ENCODE measurements at regions not wholly inside any gene's neighbourhood (a gene's known extent, or its start where the extent isn't known, plus 50 kb on each side); places are given as distances from the start of the nearest gene placed in this dataset.

DNA sequence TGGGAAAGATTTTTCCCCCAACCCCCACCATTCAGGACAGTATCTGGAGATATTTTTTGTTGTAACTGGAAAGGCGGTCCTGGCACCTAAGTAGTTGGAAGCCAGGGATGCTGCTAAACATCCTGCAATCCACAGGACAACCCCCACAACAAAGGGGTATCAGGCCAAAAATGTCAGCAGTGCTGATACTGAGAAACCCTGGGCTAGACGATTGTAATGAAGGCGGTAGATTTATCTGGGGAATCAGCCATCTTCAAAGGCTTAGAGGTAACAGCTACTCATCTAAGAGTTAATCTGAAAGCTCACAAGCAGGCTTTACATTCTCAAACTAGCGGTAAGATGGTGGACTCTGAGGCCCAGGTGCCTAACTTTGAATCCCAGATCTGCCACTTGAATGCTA, 59.0 kb upstream of the NMUR2 start:
- Histone ChIP-seq H3K79me2 (ENCODE audit: control insufficient read depth in 1 of 2, insufficient read depth in 2 of 2, low read length in 2 of 2) (no peaks in the 10 kb centered on the region), H2BK15ac (ENCODE audit: low read length) (no peak overlapping the region), H3K14ac (ENCODE audit: insufficient read length) (no peak overlapping the region), H3K9me3 (ENCODE audit: insufficient read depth in 2 of 2, low read depth in 1 of 2, low read length in 1 of 2) (no peaks in the 10 kb centered on the region), H3K4me2 (ENCODE audit: insufficient read depth in 1 of 2, low read depth in 2 of 2, low read length in 2 of 2) (no peak overlapping the region), H3K27me3 (replicated peaks in 1 of 4; ENCODE audit: control insufficient read depth in 3 of 4, extremely low read depth in 1 of 4, insufficient read depth in 3 of 4, low read length in 3 of 4) (no peaks in the 10 kb centered on the region; a peak in 1 of 7 replicates), H2AFZ (ENCODE audit: low read length) (no peak overlapping the region), H4K5ac (ENCODE audit: insufficient read length, low read depth, low read length) (no peak overlapping the region), H3K36me3 (ENCODE audit: control insufficient read depth in 2 of 4, insufficient read depth in 4 of 4, low read length in 3 of 4) (no peaks in the 10 kb centered on the region), H3K23me2 (ENCODE audit: low read depth, low read length) (no peaks in the 10 kb centered on the region), H3K23ac (ENCODE audit: insufficient read length) (no peak overlapping the region), H3K4me3 (ENCODE audit: extremely low read depth in 1 of 4, insufficient read depth in 2 of 4, low read depth in 3 of 4, low read length in 4 of 4) (no peak overlapping the region), H2BK120ac (replicated peaks; ENCODE audit: low read depth, low read length) (no peak overlapping the region), H2BK12ac (ENCODE audit: low read depth, low read length) (no peak overlapping the region), H4K91ac (replicated peaks; ENCODE audit: insufficient read length, low read length) (no peak overlapping the region), H2AK5ac (ENCODE audit: low read depth, low read length) (no peak overlapping the region), H3K18ac (ENCODE audit: extremely low read depth, low read length) (no peak overlapping the region), H3K9ac (replicated peaks in 1 of 4; ENCODE audit: extremely low read depth in 1 of 4, low read depth in 3 of 4, low read length in 3 of 4) (no peak overlapping the region), H3K56ac (replicated peaks; ENCODE audit: insufficient read length, low read depth, low read length) (no peak overlapping the region), H3K4me1 (replicated peaks in 1 of 4; ENCODE audit: control insufficient read depth in 3 of 4, insufficient read depth in 4 of 4, low read length in 3 of 4) (no peaks in the 10 kb centered on the region), H2BK5ac (ENCODE audit: low read depth, low read length) (no peak overlapping the region), H3K27ac (ENCODE audit: low read depth, low read length) (no peak overlapping the region), H4K8ac (ENCODE audit: extremely low read depth, insufficient read depth, low read length) (no peak overlapping the region), H2BK20ac (ENCODE audit: low read length) (no peak overlapping the region), H3K4ac (replicated peaks; ENCODE audit: insufficient read length, low read depth, low read length) (no peak overlapping the region), H3K79me1 (ENCODE audit: low read depth, low read length) (no peaks in the 10 kb centered on the region), H4K20me1 (replicated peaks in 1 of 2; ENCODE audit: control insufficient read depth in 1 of 2, insufficient read depth in 2 of 2, low read length in 2 of 2) (no peaks in the 10 kb centered on the region)
- ChIA-PET POLR2A (ENCODE audit: partially characterized antibody) (no interaction called here), CTCF (ENCODE audit: partially characterized antibody) (interaction anchor here (1.2 to 2.4 kb wide), 6 partner anchors 8 to 114 kb away, joined by 3 to 15 read pairs (median 6); no protein-coding TSS in a partner anchor)
- FAIRE-seq (no peak), DNase-seq (ENCODE audit: low read depth in 1 of 2, low spot score in 2 of 2) (no peak)
- 69% methylated on average over 4 of the region's 4 CpGs; no CpG with 5 or more reads in 1 of the 2 experiments for WGBS, 2 experiments (ENCODE audit: extremely low coverage in 1 of 2, insufficient coverage in 1 of 2, insufficient read length in 1 of 2, insufficient replicate concordance in 2 of 2, low coverage in 1 of 2, low lambda C conversion rate in 2 of 2, missing lambda C conversion rate in 1 of 2)
- TF ChIP-seq CBX8 (IDR thresholded peaks at IDR 0.05; ENCODE audit: borderline replicate concordance, low read depth, low read length), result no peak
- no peak for TF ChIP-seq CHD2 (IDR thresholded peaks at IDR 0.05; ENCODE audit: low read length)
- no peak for TF ChIP-seq BACH1 (IDR thresholded peaks at IDR 0.05; ENCODE audit: low read length)
- TF ChIP-seq TCF12 (IDR thresholded peaks at IDR 0.05; ENCODE audit: low read depth, low read length), result no peak
- TF ChIP-seq ASH2L (IDR thresholded peaks at IDR 0.05; ENCODE audit: low read length), result no peak
- TF ChIP-seq TEAD4 (IDR thresholded peaks at IDR 0.05; ENCODE audit: low read depth, low read length), result no peak
- TF ChIP-seq MAFK (IDR thresholded peaks at IDR 0.05; ENCODE audit: low read depth, low read length), result no peak
- TF ChIP-seq, protein P1, sequence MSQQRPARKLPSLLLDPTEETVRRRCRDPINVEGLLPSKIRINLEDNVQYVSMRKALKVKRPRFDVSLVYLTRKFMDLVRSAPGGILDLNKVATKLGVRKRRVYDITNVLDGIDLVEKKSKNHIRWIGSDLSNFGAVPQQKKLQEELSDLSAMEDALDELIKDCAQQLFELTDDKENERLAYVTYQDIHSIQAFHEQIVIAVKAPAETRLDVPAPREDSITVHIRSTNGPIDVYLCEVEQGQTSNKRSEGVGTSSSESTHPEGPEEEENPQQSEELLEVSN (IDR thresholded peaks at IDR 0.05), result no peak
- no peak for TF ChIP-seq NANOG (IDR thresholded peaks at IDR 0.05; ENCODE audit: insufficient read depth, low read depth, low read length, poor library complexity, severe bottlenecking)
- TF ChIP-seq POLR2AphosphoS5 (IDR thresholded peaks at IDR 0.05; ENCODE audit: low read depth, low read length), result no peak
- no peak for TF ChIP-seq BRCA1 (IDR thresholded peaks at IDR 0.05; ENCODE audit: low read depth, low read length)
- no peak for TF ChIP-seq CTBP2 (IDR thresholded peaks at IDR 0.05; ENCODE audit: borderline replicate concordance, insufficient read depth, insufficient read length, low read length)
- TF ChIP-seq, protein P2, sequence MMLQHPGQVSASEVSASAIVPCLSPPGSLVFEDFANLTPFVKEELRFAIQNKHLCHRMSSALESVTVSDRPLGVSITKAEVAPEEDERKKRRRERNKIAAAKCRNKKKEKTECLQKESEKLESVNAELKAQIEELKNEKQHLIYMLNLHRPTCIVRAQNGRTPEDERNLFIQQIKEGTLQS (IDR thresholded peaks at IDR 0.05; ENCODE audit: insufficient read depth, low read depth, low read length), result no peak
- no peak for TF ChIP-seq JUND (IDR thresholded peaks at IDR 0.05; ENCODE audit: low read length)
- no peak for TF ChIP-seq KDM5A (IDR thresholded peaks at IDR 0.05; ENCODE audit: low read length)
